ENCODE measurements at regions not wholly inside any gene's neighbourhood (a gene's known extent, or its start where the extent isn't known, plus 50 kb on each side); places are given as distances from the start of the nearest gene placed in this dataset.

GRCh38 chr11:19501631-19502030 lies 211.0 kb upstream of the NAV2 start:
- no peaks in the 10 kb centered on the region for H3K9me2 ChIP-seq (ENCODE audit: insufficient read depth, low read length)
- no peaks in the 10 kb centered on the region for H3K27me3 ChIP-seq (ENCODE audit: insufficient read depth, low read depth, low read length)
- H3K4me2 ChIP-seq (ENCODE audit: low read length), result no peak overlapping the region
- H4K20me1 ChIP-seq (ENCODE audit: insufficient read depth), result no peaks in the 10 kb centered on the region
- no peak overlapping the region for H3K9ac ChIP-seq (ENCODE audit: low read length)
- no peaks in the 10 kb centered on the region for H3F3A ChIP-seq (ENCODE audit: insufficient read depth, low read length, poor library complexity, severe bottlenecking)
- no peak overlapping the region for H2AFZ ChIP-seq (ENCODE audit: low read depth, low read length)
- no peak overlapping the region for H3K4me3 ChIP-seq (ENCODE audit: low read length)
- no peaks in the 10 kb centered on the region for H3K79me2 ChIP-seq (replicated peaks; ENCODE audit: insufficient read depth, low read length)
- H3K36me3 ChIP-seq (ENCODE audit: insufficient read depth, low read length), result no peaks in the 10 kb centered on the region
- H3K27ac ChIP-seq (ENCODE audit: low read length), result no peak overlapping the region
- no peaks in the 10 kb centered on the region for H3K9me3 ChIP-seq (ENCODE audit: low read length)
- TF ChIP-seq REST (IDR thresholded peaks at IDR 0.05; ENCODE audit: borderline replicate concordance) (no peak), EZH2 (IDR thresholded peaks at IDR 0.05; ENCODE audit: borderline replicate concordance, insufficient read depth, low read length, poor library complexity, severe bottlenecking) (no peak), POLR2AphosphoS5 (IDR thresholded peaks at IDR 0.05) (no peak), SMC3 (conservative IDR thresholded peaks at IDR 0.05; ENCODE audit: poor library complexity) (no peak), EP300 (conservative IDR thresholded peaks at IDR 0.05; ENCODE audit: poor library complexity, severe bottlenecking) (no peak), TAF1 (IDR thresholded peaks at IDR 0.05; ENCODE audit: low read depth) (no peak), MXI1 (conservative IDR thresholded peaks at IDR 0.05; ENCODE audit: poor library complexity, severe bottlenecking) (no peak), RAD21 (conservative IDR thresholded peaks at IDR 0.05) (no peak)
- TF ChIP-seq, protein P1, sequence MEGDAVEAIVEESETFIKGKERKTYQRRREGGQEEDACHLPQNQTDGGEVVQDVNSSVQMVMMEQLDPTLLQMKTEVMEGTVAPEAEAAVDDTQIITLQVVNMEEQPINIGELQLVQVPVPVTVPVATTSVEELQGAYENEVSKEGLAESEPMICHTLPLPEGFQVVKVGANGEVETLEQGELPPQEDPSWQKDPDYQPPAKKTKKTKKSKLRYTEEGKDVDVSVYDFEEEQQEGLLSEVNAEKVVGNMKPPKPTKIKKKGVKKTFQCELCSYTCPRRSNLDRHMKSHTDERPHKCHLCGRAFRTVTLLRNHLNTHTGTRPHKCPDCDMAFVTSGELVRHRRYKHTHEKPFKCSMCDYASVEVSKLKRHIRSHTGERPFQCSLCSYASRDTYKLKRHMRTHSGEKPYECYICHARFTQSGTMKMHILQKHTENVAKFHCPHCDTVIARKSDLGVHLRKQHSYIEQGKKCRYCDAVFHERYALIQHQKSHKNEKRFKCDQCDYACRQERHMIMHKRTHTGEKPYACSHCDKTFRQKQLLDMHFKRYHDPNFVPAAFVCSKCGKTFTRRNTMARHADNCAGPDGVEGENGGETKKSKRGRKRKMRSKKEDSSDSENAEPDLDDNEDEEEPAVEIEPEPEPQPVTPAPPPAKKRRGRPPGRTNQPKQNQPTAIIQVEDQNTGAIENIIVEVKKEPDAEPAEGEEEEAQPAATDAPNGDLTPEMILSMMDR (IDR thresholded peaks at IDR 0.05; ENCODE audit: poor library complexity, severe bottlenecking), result no peak

GRCh38 chr11:19499999-19500398 lies 212.6 kb upstream of the NAV2 start:
- Histone ChIP-seq H3K4me2 (ENCODE audit: low read length) (no peak overlapping the region), H2AFZ (ENCODE audit: low read depth, low read length) (no peak overlapping the region), H3F3A (ENCODE audit: insufficient read depth, low read length, poor library complexity, severe bottlenecking) (no peaks in the 10 kb centered on the region), H3K9ac (ENCODE audit: low read length) (no peak overlapping the region), H3K79me2 (replicated peaks; ENCODE audit: insufficient read depth, low read length) (no peaks in the 10 kb centered on the region), H3K27me3 (ENCODE audit: insufficient read depth, low read depth, low read length) (no peaks in the 10 kb centered on the region), H3K9me3 (ENCODE audit: low read length) (no peaks in the 10 kb centered on the region), H4K20me1 (ENCODE audit: insufficient read depth) (no peaks in the 10 kb centered on the region), H3K36me3 (ENCODE audit: insufficient read depth, low read length) (no peaks in the 10 kb centered on the region), H3K9me2 (ENCODE audit: insufficient read depth, low read length) (no peaks in the 10 kb centered on the region), H3K4me3 (ENCODE audit: low read length) (no peak overlapping the region), H3K27ac (ENCODE audit: low read length) (no peak overlapping the region)
- TF ChIP-seq EP300 (conservative IDR thresholded peaks at IDR 0.05; ENCODE audit: poor library complexity, severe bottlenecking), result no peak
- no peak for TF ChIP-seq RAD21 (conservative IDR thresholded peaks at IDR 0.05)
- TF ChIP-seq, protein P1 (IDR thresholded peaks at IDR 0.05; ENCODE audit: poor library complexity, severe bottlenecking), result no peak
- TF ChIP-seq TAF1 (IDR thresholded peaks at IDR 0.05; ENCODE audit: low read depth), result no peak
- TF ChIP-seq SMC3 (conservative IDR thresholded peaks at IDR 0.05; ENCODE audit: poor library complexity), result no peak
- TF ChIP-seq EZH2 (IDR thresholded peaks at IDR 0.05; ENCODE audit: borderline replicate concordance, insufficient read depth, low read length, poor library complexity, severe bottlenecking), result no peak
- no peak for TF ChIP-seq REST (IDR thresholded peaks at IDR 0.05; ENCODE audit: borderline replicate concordance)
- no peak for TF ChIP-seq MXI1 (conservative IDR thresholded peaks at IDR 0.05; ENCODE audit: poor library complexity, severe bottlenecking)
- no peak for TF ChIP-seq POLR2AphosphoS5 (IDR thresholded peaks at IDR 0.05)

Data from neural cell (in vitro differentiated cells).